HG03280 (cell line): ENCODE measurements at regions not wholly inside any gene's neighbourhood (a gene's known extent, or its start where the extent isn't known, plus 50 kb on each side); places are given as distances from the start of the nearest gene placed in this dataset.
A peak's percentile ranks its signal among the peaks of the same experiment; 100 is the strongest.
"Not testable (repeated sequence)": the region's sequence is repeated elsewhere in the genome, so short reads cannot be mapped to it uniquely, and the experiment has no call there.

Experiments used
- ATAC-seq: cut with Tn5 transposase; IDR thresholded peaks from one replicate; pipeline ENCODE4 v1.9.1; 2021; ENCODE audit warnings: mild to moderate bottlenecking, moderate library complexity; ENCODE audit not compliant: unreplicated experiment

- ATAC-seq = no peak
Measured at GRCh38 chr15:31433091-31433490, 106.5 kb downstream of the KLF13 start.

GRCh38 chr15:31433574-31433973, 106.9 kb downstream of the KLF13 start:
- no peak for ATAC-seq

GRCh38 chr15:31434275-31434587, 107.6 kb downstream of the KLF13 start:
- no peak for ATAC-seq

GRCh38 chr15:31434588-31435260, 108.1 kb downstream of the KLF13 start:
- peak; percentile 30 for ATAC-seq

GRCh38 chr15:31435261-31435911, 108.8 kb downstream of the KLF13 start:
- peak; percentile 61 for ATAC-seq

- no peak for ATAC-seq
Measured at GRCh38 chr15:31435912-31436628, 109.4 kb downstream of the KLF13 start.

GRCh38 chr15:31437686-31438085, 111.1 kb downstream of the KLF13 start:
- ATAC-seq = peak; percentile 30

GRCh38 chr15:31438601-31439265, 112.1 kb downstream of the KLF13 start:
- ATAC-seq = no peak

- ATAC-seq = no peak
Measured at GRCh38 chr15:31439328-31439727, 112.7 kb downstream of the KLF13 start.

GRCh38 chr15:31440216-31440615, 113.6 kb downstream of the KLF13 start:
- ATAC-seq = not testable (repeated sequence)

GRCh38 chr15:31440754-31441311, 114.2 kb downstream of the KLF13 start:
- no peak for ATAC-seq

- ATAC-seq = no peak
Measured at GRCh38 chr15:31442226-31442625, 115.6 kb downstream of the KLF13 start.

GRCh38 chr15:31442699-31443111, 116.1 kb downstream of the KLF13 start:
- no peak for ATAC-seq

GRCh38 chr15:31444844-31445243, 118.2 kb downstream of the KLF13 start:
- no peak for ATAC-seq

- no peak for ATAC-seq
Measured at GRCh38 chr15:31446546-31446945, 119.9 kb downstream of the KLF13 start.

- ATAC-seq = no peak
Measured at GRCh38 chr15:31447931-31448634, 121.4 kb downstream of the KLF13 start.

GRCh38 chr15:31448635-31448979, 122.0 kb downstream of the KLF13 start:
- no peak for ATAC-seq

GRCh38 chr15:31452595-31453557, 126.2 kb downstream of the KLF13 start:
- no peak for ATAC-seq

GRCh38 chr15:31453558-31454318, 127.1 kb downstream of the KLF13 start:
- no peak for ATAC-seq
